ENCODE measurements at regions not wholly inside any gene's neighbourhood (a gene's known extent, or its start where the extent isn't known, plus 50 kb on each side); places are given as distances from the start of the nearest gene placed in this dataset.
A peak's percentile ranks its signal among the peaks of the same experiment; 100 is the strongest.
"Not testable (repeated sequence)": the region's sequence is repeated elsewhere in the genome, so short reads cannot be mapped to it uniquely, and the experiment has no call there.

- intact Hi-C loops (cut with DNase I), result no loop called here
- Histone ChIP-seq H3K27me3 (no peaks in the 10 kb centered on the region), H3K36me3 (no peaks in the 10 kb centered on the region), H3K9me3 (no peaks in the 10 kb centered on the region), H3K27ac (peak overlapping the region; percentile 49 to 72 (median 53)), H3K4me3 (peak overlapping the region in 1 of 4 donors; percentile 23), H3K4me1 (peaks cover 0 to 33% (median 3%) of the 10 kb centered on the region in 3 donors)
- WGBS, 2 donors, result 0 to 27% methylated on average over 1 of the region's 1 CpG
- no peak for TF ChIP-seq POLR2A (IDR thresholded peaks at IDR 0.05)
- no peak for TF ChIP-seq CTCF (IDR thresholded peaks at IDR 0.05)
- no peak for DNase-seq
Measured at GRCh38 chr5:158045696-158046095, 186.8 kb upstream of the CLINT1 start.

GRCh38 chr5:158039911-158040347, 181.0 kb upstream of the CLINT1 start:
- DNase-seq, result no peak
- intact Hi-C loops (cut with DNase I), result no loop called here
- WGBS, 2 donors, result 45 to 58% methylated on average over 2 of the region's 2 CpGs

DNA sequence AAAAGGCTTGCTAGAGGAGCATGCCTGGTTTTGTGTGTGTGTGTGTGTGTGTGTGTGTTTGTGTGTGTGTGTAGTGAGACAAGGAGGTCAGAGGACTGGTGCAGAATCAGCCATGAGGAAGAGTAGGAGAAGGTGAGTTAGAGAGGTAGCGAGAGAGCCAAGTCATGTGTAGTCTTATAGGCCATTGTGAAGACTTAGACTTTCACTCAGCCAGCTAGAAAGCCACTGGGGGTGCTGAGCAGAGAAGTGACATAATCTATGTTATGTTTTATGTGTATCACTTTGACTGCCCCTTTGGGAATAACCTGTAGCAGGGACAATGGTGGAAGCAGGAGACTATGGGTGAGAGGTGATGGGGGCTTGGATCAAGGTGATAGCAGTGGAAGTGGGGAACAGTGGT, 180.5 kb upstream of the CLINT1 start:
- intact Hi-C loops (cut with DNase I), result no loop called here
- no peak overlapping the region for H3K4me3 ChIP-seq
- no peaks in the 10 kb centered on the region for H3K27me3 ChIP-seq
- no peak for DNase-seq
- H3K9me3 ChIP-seq, result peaks cover 0 to 11% (median 4%) of the 10 kb centered on the region in 3 donors
- H3K27ac ChIP-seq, result no peak overlapping the region
- H3K36me3 ChIP-seq, result no peaks in the 10 kb centered on the region
- TF ChIP-seq CTCF (IDR thresholded peaks at IDR 0.05) (no peak), POLR2A (IDR thresholded peaks at IDR 0.05) (no peak)
- H3K4me1 ChIP-seq, result no peaks in the 10 kb centered on the region
- 38 to 100% methylated on average over 1 of the region's 1 CpG for whole genome bisulfite sequencing, 2 donors

More at GRCh38 chr5:158039911-158040347, 181.0 kb upstream of the CLINT1 start:
- Histone ChIP-seq H3K27me3 (no peaks in the 10 kb centered on the region), H3K4me3 (no peak overlapping the region), H3K36me3 (no peaks in the 10 kb centered on the region), H3K9me3 (peaks cover 0 to 7% (median 0%) of the 10 kb centered on the region in 3 donors), H3K27ac (no peak overlapping the region), H3K4me1 (peaks cover 0 to 3% (median 0%) of the 10 kb centered on the region in 3 donors)
- no peak for TF ChIP-seq CTCF (IDR thresholded peaks at IDR 0.05)
- no peak for TF ChIP-seq POLR2A (IDR thresholded peaks at IDR 0.05)

DNA sequence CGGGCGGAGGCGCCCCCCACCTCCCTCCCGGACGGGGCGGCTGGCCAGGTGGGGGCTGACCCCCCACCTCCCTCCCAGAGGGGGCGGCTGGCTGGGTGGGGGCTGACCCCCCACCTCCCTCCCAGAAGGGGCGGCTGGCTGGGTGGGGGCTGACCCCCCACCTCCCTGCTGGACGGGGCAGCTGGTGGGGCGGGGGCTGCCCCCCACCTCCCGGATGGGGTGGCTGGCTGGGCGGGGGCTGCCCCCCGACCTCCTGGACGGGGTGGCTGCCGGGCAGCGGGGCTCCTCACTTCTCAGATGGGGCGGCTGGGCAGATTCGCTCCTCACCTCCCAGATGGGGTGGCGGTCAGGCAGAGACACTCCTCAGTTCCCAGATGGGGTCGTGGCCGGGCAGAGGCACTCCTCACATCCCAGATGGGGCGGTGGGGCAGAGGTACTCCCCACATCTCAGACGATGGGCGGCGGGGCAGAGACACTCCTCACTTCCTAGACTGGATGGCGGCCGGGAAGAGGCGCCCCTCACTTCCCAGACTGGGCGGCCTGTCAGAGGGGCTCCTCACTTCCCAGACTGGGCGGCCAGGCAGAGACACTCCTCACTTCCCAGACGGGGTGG, 178.1 kb upstream of the CLINT1 start:
- H3K36me3 ChIP-seq; H3K27ac ChIP-seq; H3K4me1 ChIP-seq; intact Hi-C loops (cut with DNase I); H3K27me3 ChIP-seq; H3K4me3 ChIP-seq; DNase-seq: not testable (repeated sequence)
- no CpG with 5 or more reads among the region's 31 CpGs for WGBS, 2 donors
- H3K9me3 ChIP-seq, result peaks cover 0 to 15% (median 8%) of the 10 kb centered on the region in 3 donors

DNA sequence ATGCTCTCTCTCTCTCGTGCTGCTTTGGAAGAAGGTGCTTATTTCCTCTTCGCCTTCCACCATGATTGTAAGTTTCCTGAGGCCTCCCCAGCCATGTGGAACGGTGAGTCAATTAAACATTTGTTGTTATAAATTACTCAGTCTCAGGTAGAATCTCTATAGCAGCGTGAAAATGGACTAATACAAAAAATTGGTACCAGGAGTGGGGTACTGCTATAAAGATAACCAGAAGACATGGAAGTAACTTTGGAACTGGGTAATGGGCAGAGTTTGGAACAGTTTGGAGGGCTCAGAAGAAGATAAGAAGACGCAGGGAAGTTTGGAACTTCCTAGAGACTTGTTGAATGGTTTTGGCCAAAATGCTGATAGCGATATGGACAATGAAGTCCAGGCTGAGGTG, 175.6 kb upstream of the CLINT1 start:
- H3K27ac ChIP-seq; intact Hi-C loops (cut with DNase I); H3K4me1 ChIP-seq; DNase-seq; H3K36me3 ChIP-seq; H3K4me3 ChIP-seq; H3K27me3 ChIP-seq: not testable (repeated sequence)
- WGBS, 2 donors, result 82 to 83% methylated on average over 6 of the region's 6 CpGs
- peaks cover 0 to 15% (median 8%) of the 10 kb centered on the region in 3 donors for H3K9me3 ChIP-seq

DNA sequence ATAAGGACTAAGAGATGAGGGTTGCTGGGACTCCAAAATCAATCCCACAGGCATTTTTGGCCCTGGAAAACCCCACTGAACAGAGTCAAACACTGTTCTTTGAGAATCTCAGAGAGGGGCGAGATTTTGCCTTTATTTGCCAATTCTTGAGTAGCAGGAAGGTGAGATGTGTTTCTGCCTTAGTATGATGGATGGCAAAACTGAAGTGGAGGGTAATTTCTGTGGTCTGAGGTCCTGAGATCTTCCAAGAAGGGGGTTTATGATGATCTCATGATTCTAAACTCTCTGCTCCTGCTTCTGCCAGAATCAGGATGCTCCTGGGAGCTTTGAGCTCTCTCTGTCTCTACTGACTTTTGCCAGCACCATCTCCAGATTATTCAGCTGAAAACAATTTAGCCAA, 174.8 kb upstream of the CLINT1 start:
- Histone ChIP-seq H3K4me3 (no peak overlapping the region), H3K27ac (no peak overlapping the region), H3K27me3 (no peaks in the 10 kb centered on the region), H3K36me3 (no peaks in the 10 kb centered on the region), H3K9me3 (peaks cover 0 to 15% (median 8%) of the 10 kb centered on the region in 3 donors), H3K4me1 (no peaks in the 10 kb centered on the region)
- TF ChIP-seq POLR2A (IDR thresholded peaks at IDR 0.05) (no peak), CTCF (IDR thresholded peaks at IDR 0.05) (no peak)
- WGBS, 2 donors, result 88 to 100% methylated on average over 1 of the region's 1 CpG
- intact Hi-C loops (cut with DNase I), result no loop called here
- no peak for DNase-seq
